ENCODE measurements at regions not wholly inside any gene's neighbourhood (a gene's known extent, or its start where the extent isn't known, plus 50 kb on each side); places are given as distances from the start of the nearest gene placed in this dataset.

DNA sequence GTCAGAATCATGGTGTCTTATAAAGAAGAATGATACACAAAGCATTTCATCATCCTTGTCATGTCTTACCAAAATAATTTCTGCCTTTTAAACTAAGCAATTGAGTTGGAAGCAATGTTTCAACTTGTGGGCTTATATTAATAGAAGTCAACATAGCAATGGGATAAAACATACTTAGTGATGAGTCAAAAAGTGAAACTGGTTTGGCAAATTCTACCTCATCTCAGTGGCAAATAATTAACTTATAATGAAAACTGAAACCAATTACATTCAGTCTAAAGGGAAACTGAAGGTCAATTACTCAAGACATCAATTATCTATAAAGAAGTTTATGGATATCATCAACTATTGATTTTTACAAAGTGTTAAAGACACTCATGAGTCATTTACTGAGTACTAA, 463.8 kb downstream of the BMP2 start:
- TF ChIP-seq, protein P1, sequence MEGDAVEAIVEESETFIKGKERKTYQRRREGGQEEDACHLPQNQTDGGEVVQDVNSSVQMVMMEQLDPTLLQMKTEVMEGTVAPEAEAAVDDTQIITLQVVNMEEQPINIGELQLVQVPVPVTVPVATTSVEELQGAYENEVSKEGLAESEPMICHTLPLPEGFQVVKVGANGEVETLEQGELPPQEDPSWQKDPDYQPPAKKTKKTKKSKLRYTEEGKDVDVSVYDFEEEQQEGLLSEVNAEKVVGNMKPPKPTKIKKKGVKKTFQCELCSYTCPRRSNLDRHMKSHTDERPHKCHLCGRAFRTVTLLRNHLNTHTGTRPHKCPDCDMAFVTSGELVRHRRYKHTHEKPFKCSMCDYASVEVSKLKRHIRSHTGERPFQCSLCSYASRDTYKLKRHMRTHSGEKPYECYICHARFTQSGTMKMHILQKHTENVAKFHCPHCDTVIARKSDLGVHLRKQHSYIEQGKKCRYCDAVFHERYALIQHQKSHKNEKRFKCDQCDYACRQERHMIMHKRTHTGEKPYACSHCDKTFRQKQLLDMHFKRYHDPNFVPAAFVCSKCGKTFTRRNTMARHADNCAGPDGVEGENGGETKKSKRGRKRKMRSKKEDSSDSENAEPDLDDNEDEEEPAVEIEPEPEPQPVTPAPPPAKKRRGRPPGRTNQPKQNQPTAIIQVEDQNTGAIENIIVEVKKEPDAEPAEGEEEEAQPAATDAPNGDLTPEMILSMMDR (IDR thresholded peaks at IDR 0.05), result no peak
- TF ChIP-seq POLR2A (IDR thresholded peaks at IDR 0.05), result no peak
